MM.1S (cell line): ENCODE measurements at regions not wholly inside any gene's neighbourhood (a gene's known extent, or its start where the extent isn't known, plus 50 kb on each side); places are given as distances from the start of the nearest gene placed in this dataset.

ENCODE experiments used
- DNase-seq: peaks from one replicate; pipeline ENCODE4 v3.0.0-alpha.2; 2015
- H2AFZ ChIP-seq: fragments of 300-600 bp; sonication (generic); 2 replicates; pipeline ENCODE4 v1.6.0; 2016; ENCODE audit warnings: antibody characterized with exemption, low read length
- H3F3A ChIP-seq: fragments of 300-600 bp; sonication (generic); 2 replicates; pipeline ENCODE4 v1.6.1; 2016; ENCODE audit warnings: mild to moderate bottlenecking, antibody characterized with exemption, low read length, moderate library complexity, mixed read lengths; ENCODE audit not compliant: insufficient read depth
- H3K27ac ChIP-seq: fragments of 300-600 bp; sonication (generic); 2 replicates; pipeline ENCODE4 v1.5.1; 2016; ENCODE audit warnings: mild to moderate bottlenecking, low read length
- H3K27me3 ChIP-seq: fragments of 300-600 bp; sonication (generic); replicated peaks from 2 replicates; pipeline ENCODE4 v1.6.0; 2016; ENCODE audit warnings: low read length; ENCODE audit not compliant: insufficient read depth
- H3K36me3 ChIP-seq: fragments of 300-600 bp; sonication (generic); replicated peaks from 2 replicates; pipeline ENCODE4 v1.6.1; 2016; ENCODE audit warnings: mild to moderate bottlenecking, low read length, mixed read lengths; ENCODE audit not compliant: insufficient read depth
- H3K4me1 ChIP-seq: fragments of 300-600 bp; sonication (generic); 2 replicates; pipeline ENCODE4 v1.6.1; 2016; ENCODE audit warnings: low read length, mixed read lengths
- H3K4me2 ChIP-seq: fragments of 300-600 bp; sonication (generic); 2 replicates; pipeline ENCODE4 v1.6.0; 2016; ENCODE audit warnings: low read depth, low read length
- H3K4me3 ChIP-seq: fragments of 300-600 bp; sonication (generic); 2 replicates; pipeline ENCODE4 v1.5.1; 2016; ENCODE audit warnings: low read length, mixed read lengths
- H3K79me2 ChIP-seq: fragments of 300-600 bp; sonication (generic); 2 replicates; pipeline ENCODE4 v1.6.1; 2016; ENCODE audit warnings: mixed run types, low read length, mixed read lengths
- H3K9ac ChIP-seq: fragments of 300-600 bp; sonication (generic); 2 replicates; pipeline ENCODE4 v1.6.1; 2016; ENCODE audit warnings: low read length, mixed read lengths
- H3K9me2 ChIP-seq: fragments of 300-600 bp; sonication (generic); replicated peaks from 2 replicates; pipeline ENCODE4 v1.6.1; 2016; ENCODE audit warnings: mild to moderate bottlenecking, low read length, mixed read lengths; ENCODE audit not compliant: insufficient read depth
- H3K9me3 ChIP-seq: fragments of 300-600 bp; sonication (generic); replicated peaks from 2 replicates; pipeline ENCODE4 v1.6.1; 2016; ENCODE audit warnings: mild to moderate bottlenecking, low read length, mixed read lengths; ENCODE audit not compliant: insufficient read depth
- H4K20me1 ChIP-seq: fragments of 300-600 bp; sonication (generic); 2 replicates; pipeline ENCODE4 v1.6.1; 2016; ENCODE audit warnings: mild to moderate bottlenecking, low read length, moderate library complexity, mixed read lengths; ENCODE audit not compliant: insufficient read depth
- CTCF ChIP-seq: fragments of 300-600 bp; sonication (generic); IDR thresholded peaks from 2 replicates; pipeline ENCODE4 v1.5.1; 2016; ENCODE audit warnings: antibody characterized with exemption, low read length, mixed read lengths
- EZH2 ChIP-seq: fragments of 300-600 bp; sonication (generic); optimal IDR thresholded peaks from 2 replicates; pipeline ENCODE3; 2017; ENCODE audit warnings: low read depth, mild to moderate bottlenecking, antibody characterized with exemption, low read length, mixed read lengths
- EZH2phosphoT487 ChIP-seq: fragments of 300-600 bp; sonication (generic); IDR thresholded peaks from 2 replicates; pipeline ENCODE4 v1.6.1; 2018; ENCODE audit warnings: antibody characterized with exemption, low read length

- Histone ChIP-seq H3K79me2 (no peaks in the 10 kb centered on the region), H3K9me3 (no peaks in the 10 kb centered on the region), H3K4me3 (no peak overlapping the region), H3K4me2 (no peak overlapping the region), H3K9ac (no peak overlapping the region), H3F3A (no peaks in the 10 kb centered on the region), H3K4me1 (no peaks in the 10 kb centered on the region), H3K27me3 (no peaks in the 10 kb centered on the region), H3K36me3 (no peaks in the 10 kb centered on the region), H3K9me2 (no peaks in the 10 kb centered on the region), H3K27ac (no peak overlapping the region), H2AFZ (no peak overlapping the region), H4K20me1 (no peaks in the 10 kb centered on the region)
- TF ChIP-seq EZH2, result no peak
- TF ChIP-seq CTCF, result no peak
- TF ChIP-seq EZH2phosphoT487, result no peak
- no peak for DNase-seq
These were observed 178.2 kb upstream of the ZEB2 start for GRCh38 chr2:144698156-144698555.

GRCh38 chr2:144695657-144696056, 175.7 kb upstream of the ZEB2 start:
- no peak for DNase-seq

GRCh38 chr2:144694456-144694855, 174.5 kb upstream of the ZEB2 start:
- DNase-seq, result no peak
- no peak overlapping the region for H3K9ac ChIP-seq
- H3K4me1 ChIP-seq, result no peaks in the 10 kb centered on the region
- no peaks in the 10 kb centered on the region for H3K36me3 ChIP-seq
- no peaks in the 10 kb centered on the region for H3K9me2 ChIP-seq
- no peaks in the 10 kb centered on the region for H3K79me2 ChIP-seq
- no peaks in the 10 kb centered on the region for H3K27me3 ChIP-seq
- H3K4me2 ChIP-seq, result no peak overlapping the region
- H3F3A ChIP-seq, result no peaks in the 10 kb centered on the region
- TF ChIP-seq EZH2, result no peak
- no peak for TF ChIP-seq CTCF
- no peak for TF ChIP-seq EZH2phosphoT487
- H3K27ac ChIP-seq, result no peak overlapping the region
- no peaks in the 10 kb centered on the region for H4K20me1 ChIP-seq
- H2AFZ ChIP-seq, result no peak overlapping the region
- no peak overlapping the region for H3K4me3 ChIP-seq
- H3K9me3 ChIP-seq, result no peaks in the 10 kb centered on the region

More at GRCh38 chr2:144695657-144696056, 175.7 kb upstream of the ZEB2 start:
- Histone ChIP-seq H3K36me3 (no peaks in the 10 kb centered on the region), H3K9me3 (no peaks in the 10 kb centered on the region), H3K27ac (no peak overlapping the region), H3K27me3 (no peaks in the 10 kb centered on the region), H2AFZ (no peak overlapping the region), H3K4me2 (no peak overlapping the region), H3K9ac (no peak overlapping the region), H4K20me1 (no peaks in the 10 kb centered on the region), H3F3A (no peaks in the 10 kb centered on the region), H3K4me3 (no peak overlapping the region), H3K79me2 (no peaks in the 10 kb centered on the region), H3K9me2 (no peaks in the 10 kb centered on the region), H3K4me1 (no peaks in the 10 kb centered on the region)
- TF ChIP-seq EZH2 (no peak), EZH2phosphoT487 (no peak), CTCF (no peak)

- no peaks in the 10 kb centered on the region for H3F3A ChIP-seq
- H3K27ac ChIP-seq, result no peak overlapping the region
- H3K4me3 ChIP-seq, result no peak overlapping the region
- H3K9me3 ChIP-seq, result no peaks in the 10 kb centered on the region
- no peaks in the 10 kb centered on the region for H4K20me1 ChIP-seq
- no peaks in the 10 kb centered on the region for H3K9me2 ChIP-seq
- H3K79me2 ChIP-seq, result no peaks in the 10 kb centered on the region
- TF ChIP-seq EZH2, result no peak
- TF ChIP-seq CTCF, result no peak
- TF ChIP-seq EZH2phosphoT487, result no peak
- no peak overlapping the region for H2AFZ ChIP-seq
- H3K27me3 ChIP-seq, result no peaks in the 10 kb centered on the region
- no peaks in the 10 kb centered on the region for H3K4me1 ChIP-seq
- no peak overlapping the region for H3K9ac ChIP-seq
- no peak overlapping the region for H3K4me2 ChIP-seq
- no peak for DNase-seq
- H3K36me3 ChIP-seq, result no peaks in the 10 kb centered on the region
These were observed 173.3 kb upstream of the ZEB2 start for GRCh38 chr2:144693179-144693578.
